Heart left ventricle (tissue), 13 donors: ENCODE measurements at regions not wholly inside any gene's neighbourhood (a gene's known extent, or its start where the extent isn't known, plus 50 kb on each side); places are given as distances from the start of the nearest gene placed in this dataset.

Source experiments
- POLR2A ChIP-seq, 2 donors: fragments of 450-650 bp; IDR thresholded peaks; one replicate each; pipeline ENCODE4 v1.6.1; 2017; ENCODE audit warnings: antibody characterized with exemption in 2 of 2, mild to moderate bottlenecking in 2 of 2, moderate library complexity in 2 of 2
- TF ChIP-seq, protein P1 (sequence below), 12 donors: fragments of 200-600 bp; sonication (generic) in 4 of 12; IDR thresholded peaks; one replicate each; pipeline versions ENCODE4 v1.5.0 to v1.8.0; 2018 to 2022; ENCODE audit warnings: antibody characterized with exemption in 12 of 12, mild to moderate bottlenecking in 5 of 12
- donor health status: ischemic (EF 13 %, LVEDD 7.1; RV severe dilation, severe dysfunction).
- donor health status: DM: no; HTN: yes; CAD: no.
- donor health status: DM: no; HTN: no; CAD: no.
- donor health status: ischemic (EF 25% LVEDD 6.9; RV normal size, moderate dysfunction).
- donor health status: ischemic (EF 25% LVEDD 5.7; RV mildly dilated, moderate dysfunction).
- donor health status: ischemic (EF 35%, LVEDD 5.7; RV mildly dilated, moderate dysfunction).
- donor health status: nonischemic (EF 11% LVEDD 7.7; RV severe dilation, severe dysfunction).
- donor health status: DM: yes; HTN: yes; CAD: no.
- donor health status: PGD.
- donor health status: ischemic (EF 29% LVEDD 5.4; RV normal size, mild dysfunction).
- donor health status: nonischemic (EF 23%, LVEDD 6.1; RV moderate dilation, normal function).

DNA sequence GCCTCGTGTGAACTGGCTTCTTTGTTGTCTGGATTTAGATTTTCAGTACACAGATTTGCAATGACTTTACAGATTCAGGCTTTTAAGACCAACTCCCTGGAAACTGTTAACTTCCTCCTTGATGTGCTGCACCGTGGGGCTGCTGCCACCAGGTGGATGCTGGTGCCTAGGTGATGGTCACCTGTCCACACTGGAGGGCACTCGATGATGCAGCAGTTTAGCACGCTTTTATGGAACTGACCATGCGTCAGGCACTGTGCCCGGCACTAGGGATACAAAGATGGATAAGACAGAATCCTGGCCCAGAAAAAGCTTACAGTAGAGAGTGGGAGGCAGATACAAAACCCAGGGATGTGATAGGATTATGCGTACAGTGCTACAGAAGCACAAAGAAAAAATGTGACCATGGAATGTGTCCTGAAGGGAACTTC, 180.7 kb downstream of the CEP135 start:
- TF ChIP-seq, protein P1, sequence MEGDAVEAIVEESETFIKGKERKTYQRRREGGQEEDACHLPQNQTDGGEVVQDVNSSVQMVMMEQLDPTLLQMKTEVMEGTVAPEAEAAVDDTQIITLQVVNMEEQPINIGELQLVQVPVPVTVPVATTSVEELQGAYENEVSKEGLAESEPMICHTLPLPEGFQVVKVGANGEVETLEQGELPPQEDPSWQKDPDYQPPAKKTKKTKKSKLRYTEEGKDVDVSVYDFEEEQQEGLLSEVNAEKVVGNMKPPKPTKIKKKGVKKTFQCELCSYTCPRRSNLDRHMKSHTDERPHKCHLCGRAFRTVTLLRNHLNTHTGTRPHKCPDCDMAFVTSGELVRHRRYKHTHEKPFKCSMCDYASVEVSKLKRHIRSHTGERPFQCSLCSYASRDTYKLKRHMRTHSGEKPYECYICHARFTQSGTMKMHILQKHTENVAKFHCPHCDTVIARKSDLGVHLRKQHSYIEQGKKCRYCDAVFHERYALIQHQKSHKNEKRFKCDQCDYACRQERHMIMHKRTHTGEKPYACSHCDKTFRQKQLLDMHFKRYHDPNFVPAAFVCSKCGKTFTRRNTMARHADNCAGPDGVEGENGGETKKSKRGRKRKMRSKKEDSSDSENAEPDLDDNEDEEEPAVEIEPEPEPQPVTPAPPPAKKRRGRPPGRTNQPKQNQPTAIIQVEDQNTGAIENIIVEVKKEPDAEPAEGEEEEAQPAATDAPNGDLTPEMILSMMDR (IDR thresholded peaks at IDR 0.05): no peak
- no peak for TF ChIP-seq POLR2A (IDR thresholded peaks at IDR 0.05)
